ENCODE measurements at regions not wholly inside any gene's neighbourhood (a gene's known extent, or its start where the extent isn't known, plus 50 kb on each side); places are given as distances from the start of the nearest gene placed in this dataset.

GRCh38 chrX:128287693-128288092, 235.5 kb upstream of the ACTRT1 start:
- TF ChIP-seq, protein P1, sequence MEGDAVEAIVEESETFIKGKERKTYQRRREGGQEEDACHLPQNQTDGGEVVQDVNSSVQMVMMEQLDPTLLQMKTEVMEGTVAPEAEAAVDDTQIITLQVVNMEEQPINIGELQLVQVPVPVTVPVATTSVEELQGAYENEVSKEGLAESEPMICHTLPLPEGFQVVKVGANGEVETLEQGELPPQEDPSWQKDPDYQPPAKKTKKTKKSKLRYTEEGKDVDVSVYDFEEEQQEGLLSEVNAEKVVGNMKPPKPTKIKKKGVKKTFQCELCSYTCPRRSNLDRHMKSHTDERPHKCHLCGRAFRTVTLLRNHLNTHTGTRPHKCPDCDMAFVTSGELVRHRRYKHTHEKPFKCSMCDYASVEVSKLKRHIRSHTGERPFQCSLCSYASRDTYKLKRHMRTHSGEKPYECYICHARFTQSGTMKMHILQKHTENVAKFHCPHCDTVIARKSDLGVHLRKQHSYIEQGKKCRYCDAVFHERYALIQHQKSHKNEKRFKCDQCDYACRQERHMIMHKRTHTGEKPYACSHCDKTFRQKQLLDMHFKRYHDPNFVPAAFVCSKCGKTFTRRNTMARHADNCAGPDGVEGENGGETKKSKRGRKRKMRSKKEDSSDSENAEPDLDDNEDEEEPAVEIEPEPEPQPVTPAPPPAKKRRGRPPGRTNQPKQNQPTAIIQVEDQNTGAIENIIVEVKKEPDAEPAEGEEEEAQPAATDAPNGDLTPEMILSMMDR (conservative IDR thresholded peaks at IDR 0.05; ENCODE audit: low read depth, low read length) = no peak
- TF ChIP-seq EZH2 (IDR thresholded peaks at IDR 0.05; ENCODE audit: low read length, unreplicated experiment) (no peak), EZH2phosphoT487 (IDR thresholded peaks at IDR 0.05; ENCODE audit: borderline replicate concordance, low read length) (no peak)
